HEK293T (cell line): ENCODE measurements at regions not wholly inside any gene's neighbourhood (a gene's known extent, or its start where the extent isn't known, plus 50 kb on each side); places are given as distances from the start of the nearest gene placed in this dataset.

ENCODE experiments used
- BHLHE40 ChIP-seq: fragments of 450-650 bp; IDR thresholded peaks from 2 replicates; pipeline ENCODE4 v1.6.1; 2016; ENCODE audit warnings: mild to moderate bottlenecking, moderate library complexity, borderline replicate concordance
- CTBP1 ChIP-seq: fragments of 450-650 bp; IDR thresholded peaks from 2 replicates; pipeline ENCODE4 v1.6.1; 2016; ENCODE audit warnings: borderline replicate concordance
- FOXM1 ChIP-seq: fragments of 450-650 bp; IDR thresholded peaks from 2 replicates; pipeline ENCODE4 v1.6.1; 2017; ENCODE audit warnings: mild to moderate bottlenecking, borderline replicate concordance
- NFRKB ChIP-seq: fragments of 450-650 bp; IDR thresholded peaks from 2 replicates; pipeline ENCODE4 v1.6.1; 2016; ENCODE audit warnings: mild to moderate bottlenecking, moderate library complexity

DNA sequence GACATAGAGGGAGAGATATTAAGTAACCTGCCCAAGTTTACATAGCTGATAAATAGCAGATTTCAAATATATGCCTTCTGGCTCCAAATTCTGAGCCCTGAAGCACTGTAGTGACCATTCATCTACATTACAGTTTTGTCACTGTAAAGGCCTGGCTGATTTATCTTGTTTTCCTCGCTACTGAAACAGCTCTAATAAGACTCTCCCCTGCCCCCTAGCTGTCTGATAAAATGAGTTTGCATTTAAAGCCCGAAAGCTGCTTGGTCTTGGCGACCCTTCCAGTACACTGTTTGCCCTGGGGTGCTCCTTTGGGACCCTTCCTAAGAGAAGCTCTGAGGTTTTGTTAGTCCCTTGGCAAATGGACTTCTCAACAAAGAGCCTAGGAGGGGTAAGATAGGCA is 59.7 kb upstream of the RAB11FIP2 start:
- no peak for TF ChIP-seq FOXM1
- TF ChIP-seq NFRKB = no peak
- TF ChIP-seq BHLHE40 = no peak
- TF ChIP-seq CTBP1 = no peak
